BJ (cell line): ENCODE measurements at regions not wholly inside any gene's neighbourhood (a gene's known extent, or its start where the extent isn't known, plus 50 kb on each side); places are given as distances from the start of the nearest gene placed in this dataset.
"Not testable (repeated sequence)": the region's sequence is repeated elsewhere in the genome, so short reads cannot be mapped to it uniquely, and the experiment has no call there.

ENCODE experiments used
- CTCF ChIA-PET: fragments of 350-600 bp; formaldehyde crosslinking; extraction: SDS; loops from one replicate; lab custom pipeline; 2021; ENCODE audit warnings: antibody characterized with exemption, inconsistent platforms; lab: Yijun Ruan, JAX
- POLR2A ChIA-PET: fragments of 300-600 bp; sonication (Branson Sonifier 250); formaldehyde crosslinking; extraction: SDS; loops from one replicate; lab custom pipeline; 2021; ENCODE audit warnings: antibody characterized with exemption; lab: Charles Lee
- DNase-seq: peaks from one replicate; pipeline ENCODE4 v3.0.0-alpha.2; 2011; ENCODE audit warnings: low read depth
- H3K27me3 ChIP-seq: 2 replicates; pipeline ENCODE4 v1.6.0; 2011; ENCODE audit warnings: low read length; ENCODE audit not compliant: control insufficient read depth, insufficient read depth
- H3K36me3 ChIP-seq: 2 replicates; pipeline ENCODE4 v1.5.1; 2011; ENCODE audit warnings: low read length; ENCODE audit not compliant: control insufficient read depth, insufficient read depth
- H3K4me3 ChIP-seq: 2 replicates; pipeline ENCODE4 v1.5.1; 2011; ENCODE audit warnings: low read depth, mild to moderate bottlenecking, control low read depth, low read length
- TF ChIP-seq, protein P1 (sequence below): IDR thresholded peaks from 2 replicates; pipeline ENCODE4 v1.5.1; 2011; ENCODE audit warnings: low read depth, mild to moderate bottlenecking, control low read depth, inconsistent platforms, low read length, moderate library complexity; ENCODE audit not compliant: insufficient read depth

DNA sequence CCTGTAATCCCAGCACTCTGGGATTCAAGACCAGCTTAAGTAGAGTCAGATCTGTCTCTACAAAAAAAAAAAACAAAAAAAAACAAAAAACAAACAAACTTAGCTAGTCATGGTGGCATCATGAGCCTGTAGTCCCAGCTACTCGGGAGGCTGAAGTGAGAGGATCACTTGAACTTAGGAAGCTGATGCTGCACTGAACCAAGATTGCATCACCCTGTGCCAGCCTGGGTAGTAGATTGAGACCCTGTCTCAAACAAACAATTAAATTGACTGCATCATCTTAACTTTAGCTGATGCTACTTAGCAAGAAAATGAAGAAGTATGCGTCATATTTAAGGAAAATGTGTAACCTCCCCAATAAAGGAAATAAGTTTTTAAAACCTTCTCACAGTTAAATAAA, 136.6 kb upstream of the ATXN7L3B start:
- no peak for DNase-seq
- CTCF ChIA-PET, result no interaction called here
- TF ChIP-seq, protein P1, sequence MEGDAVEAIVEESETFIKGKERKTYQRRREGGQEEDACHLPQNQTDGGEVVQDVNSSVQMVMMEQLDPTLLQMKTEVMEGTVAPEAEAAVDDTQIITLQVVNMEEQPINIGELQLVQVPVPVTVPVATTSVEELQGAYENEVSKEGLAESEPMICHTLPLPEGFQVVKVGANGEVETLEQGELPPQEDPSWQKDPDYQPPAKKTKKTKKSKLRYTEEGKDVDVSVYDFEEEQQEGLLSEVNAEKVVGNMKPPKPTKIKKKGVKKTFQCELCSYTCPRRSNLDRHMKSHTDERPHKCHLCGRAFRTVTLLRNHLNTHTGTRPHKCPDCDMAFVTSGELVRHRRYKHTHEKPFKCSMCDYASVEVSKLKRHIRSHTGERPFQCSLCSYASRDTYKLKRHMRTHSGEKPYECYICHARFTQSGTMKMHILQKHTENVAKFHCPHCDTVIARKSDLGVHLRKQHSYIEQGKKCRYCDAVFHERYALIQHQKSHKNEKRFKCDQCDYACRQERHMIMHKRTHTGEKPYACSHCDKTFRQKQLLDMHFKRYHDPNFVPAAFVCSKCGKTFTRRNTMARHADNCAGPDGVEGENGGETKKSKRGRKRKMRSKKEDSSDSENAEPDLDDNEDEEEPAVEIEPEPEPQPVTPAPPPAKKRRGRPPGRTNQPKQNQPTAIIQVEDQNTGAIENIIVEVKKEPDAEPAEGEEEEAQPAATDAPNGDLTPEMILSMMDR, result no peak
- POLR2A ChIA-PET, result no interaction called here
- Histone ChIP-seq H3K4me3 (no peak overlapping the region), H3K36me3 (no peaks in the 10 kb centered on the region), H3K27me3 (no peaks in the 10 kb centered on the region)

DNA sequence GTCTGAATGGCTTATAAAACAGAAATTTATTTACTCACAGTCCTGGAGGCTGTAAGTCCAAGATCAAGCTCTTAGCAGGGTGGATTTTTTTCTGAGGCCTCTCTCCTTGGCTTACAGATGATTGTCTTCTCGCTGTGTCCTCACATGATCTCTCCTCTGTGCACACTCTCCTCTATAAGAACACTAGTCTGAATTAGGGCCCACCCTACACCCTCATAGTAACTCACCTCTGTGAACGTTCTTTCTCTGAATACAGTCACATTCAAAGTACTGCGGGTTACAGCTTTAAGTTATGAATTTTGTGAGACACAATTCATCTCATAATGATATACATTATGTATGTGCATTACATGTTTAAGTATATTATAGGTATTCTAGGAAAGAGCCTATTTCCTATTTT, 135.7 kb upstream of the ATXN7L3B start:
- Histone ChIP-seq H3K4me3 (no peak overlapping the region), H3K27me3 (no peaks in the 10 kb centered on the region), H3K36me3 (no peaks in the 10 kb centered on the region)
- no peak for DNase-seq
- ChIA-PET POLR2A (no interaction called here), CTCF (interaction anchor here (2.4 kb wide), 1 partner anchor 14 kb away, joined by 8 read pairs; no protein-coding TSS in a partner anchor)
- TF ChIP-seq, protein P1, result no peak

- CTCF ChIA-PET, result interaction anchor here (1.6 to 2.4 kb wide), 2 partner anchors 12 to 14 kb away, joined by 3 to 8 read pairs; no protein-coding TSS in a partner anchor
- DNase-seq, H3K4me3 ChIP-seq, H3K27me3 ChIP-seq, H3K36me3 ChIP-seq, POLR2A ChIA-PET: not testable (repeated sequence)
These were observed 134.5 kb upstream of the ATXN7L3B start for GRCh38 chr12:74403221-74403470.

- Histone ChIP-seq H3K36me3 (no peaks in the 10 kb centered on the region), H3K27me3 (no peaks in the 10 kb centered on the region), H3K4me3 (no peak overlapping the region)
- DNase-seq, result no peak
- ChIA-PET POLR2A (no interaction called here), CTCF (no interaction called here)
- TF ChIP-seq, protein P1, result no peak
These were observed 129.0 kb upstream of the ATXN7L3B start for GRCh38 chr12:74408601-74409166.

- POLR2A ChIA-PET, result no interaction called here
- TF ChIP-seq, protein P1, result peak; percentile 41
- H3K27me3 ChIP-seq, result no peaks in the 10 kb centered on the region
- CTCF ChIA-PET, result no interaction called here
- no peaks in the 10 kb centered on the region for H3K36me3 ChIP-seq
- DNase-seq, result no peak
- no peak overlapping the region for H3K4me3 ChIP-seq
These were observed 124.9 kb upstream of the ATXN7L3B start for GRCh38 chr12:74412606-74413230.

DNA sequence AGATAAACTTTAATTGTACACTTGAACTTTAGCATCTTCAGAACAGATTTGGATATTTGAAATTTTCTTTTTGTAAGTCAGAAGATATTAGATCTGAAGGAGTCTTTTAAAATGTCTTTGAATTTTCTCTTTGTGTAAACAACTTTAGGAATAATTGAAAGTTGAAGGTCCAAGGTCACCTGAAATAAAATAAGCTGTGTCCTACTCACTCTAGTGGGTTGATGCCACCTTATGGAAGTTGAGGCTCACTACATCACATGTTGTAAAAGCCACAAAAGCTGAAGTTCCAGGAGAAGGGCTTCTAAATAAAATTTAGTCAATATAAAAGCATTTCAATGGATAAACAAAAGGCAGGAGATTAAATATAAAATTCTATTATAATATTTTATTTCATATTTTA, 122.0 kb upstream of the ATXN7L3B start:
- CTCF ChIA-PET, result interaction anchor here (1.0 to 1.9 kb wide), 2 partner anchors 10 to 12 kb away, joined by 3 to 8 read pairs; no protein-coding TSS in a partner anchor
- POLR2A ChIA-PET, result no interaction called here
- Histone ChIP-seq H3K36me3 (no peaks in the 10 kb centered on the region), H3K27me3 (no peaks in the 10 kb centered on the region), H3K4me3 (no peak overlapping the region)
- no peak for DNase-seq
- TF ChIP-seq, protein P1, result peak; percentile 49
